ENCODE measurements at regions not wholly inside any gene's neighbourhood (a gene's known extent, or its start where the extent isn't known, plus 50 kb on each side); places are given as distances from the start of the nearest gene placed in this dataset.

DNA sequence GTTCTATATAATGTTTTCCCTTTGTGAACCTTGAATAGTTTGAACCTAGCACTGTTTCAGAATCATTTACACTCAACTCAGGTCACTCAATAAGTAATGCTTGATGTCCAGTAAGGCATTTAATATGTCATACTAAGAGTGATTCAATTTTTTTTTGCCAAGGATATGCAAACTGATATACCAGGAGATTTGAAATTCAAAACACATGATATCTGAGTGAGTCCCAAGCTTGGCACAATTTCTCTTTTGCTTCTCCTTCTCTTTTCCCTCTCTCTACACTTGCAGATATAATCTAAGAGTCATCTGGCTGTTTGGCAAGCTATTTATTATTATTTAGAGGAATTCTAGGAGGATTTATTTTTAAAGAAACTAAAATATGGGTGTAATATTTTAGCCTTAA is 61.6 kb upstream of the SPAG17 start:
- in situ Hi-C loops (cut with HindIII; ENCODE audit: low pct_unique_long_range_greater_than_20kb, low sequenced_read_pairs): no loop called here
- DNase-seq (ENCODE audit: low read depth): no peak

DNA sequence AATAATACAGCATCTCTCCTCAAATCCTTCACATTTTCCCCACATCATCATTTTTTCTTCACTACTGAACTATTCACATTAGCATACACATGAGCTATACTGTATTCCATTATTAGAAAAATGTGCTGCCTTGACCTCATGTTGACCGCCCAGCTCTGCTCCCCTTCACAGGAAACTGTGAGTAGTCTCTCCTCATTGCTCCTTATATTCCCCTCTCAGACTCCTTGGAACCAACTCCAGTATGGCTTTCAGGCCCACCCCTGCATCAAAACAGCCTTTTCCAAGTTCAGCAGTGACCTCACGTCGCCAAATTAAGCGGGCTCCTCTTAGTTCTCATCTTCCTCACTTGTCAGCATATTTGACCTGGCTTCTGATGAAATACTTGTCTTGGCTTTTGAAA is 59.2 kb upstream of the SPAG17 start:
- in situ Hi-C loops (cut with HindIII; ENCODE audit: low pct_unique_long_range_greater_than_20kb, low sequenced_read_pairs): no loop called here
- DNase-seq (ENCODE audit: low read depth): no peak

DNA sequence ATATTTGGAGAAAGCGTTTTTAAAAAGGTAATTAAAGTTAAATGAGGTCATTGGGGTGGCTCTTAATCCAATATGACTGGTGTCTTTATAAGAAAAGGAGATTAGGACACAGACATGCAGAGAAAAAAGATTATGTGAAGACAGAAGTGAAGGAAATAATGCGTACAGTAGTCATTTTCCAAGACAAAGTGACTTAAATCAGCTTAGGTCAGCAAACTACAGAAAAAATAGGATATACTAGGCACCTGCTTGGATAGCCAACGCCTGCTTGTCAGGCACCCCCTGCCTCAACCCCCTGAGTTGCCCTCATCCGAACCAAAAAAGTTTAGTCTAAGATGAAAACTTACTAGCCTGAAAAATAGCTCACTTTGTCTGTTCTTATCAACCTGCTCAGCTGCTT is 58.2 kb upstream of the SPAG17 start:
- no peak for DNase-seq (ENCODE audit: low read depth)
- in situ Hi-C loops (cut with HindIII; ENCODE audit: low pct_unique_long_range_greater_than_20kb, low sequenced_read_pairs): no loop called here

Measured in Caki2 (cell line).